HG02678 (cell line): ENCODE measurements at regions not wholly inside any gene's neighbourhood (a gene's known extent, or its start where the extent isn't known, plus 50 kb on each side); places are given as distances from the start of the nearest gene placed in this dataset.
"Not testable (repeated sequence)": the region's sequence is repeated elsewhere in the genome, so short reads cannot be mapped to it uniquely, and the experiment has no call there.

Experiments used
- ATAC-seq: cut with Tn5 transposase; IDR thresholded peaks from one replicate; pipeline ENCODE4 v1.9.1; 2021; ENCODE audit warnings: mild to moderate bottlenecking, moderate library complexity; ENCODE audit not compliant: unreplicated experiment

DNA sequence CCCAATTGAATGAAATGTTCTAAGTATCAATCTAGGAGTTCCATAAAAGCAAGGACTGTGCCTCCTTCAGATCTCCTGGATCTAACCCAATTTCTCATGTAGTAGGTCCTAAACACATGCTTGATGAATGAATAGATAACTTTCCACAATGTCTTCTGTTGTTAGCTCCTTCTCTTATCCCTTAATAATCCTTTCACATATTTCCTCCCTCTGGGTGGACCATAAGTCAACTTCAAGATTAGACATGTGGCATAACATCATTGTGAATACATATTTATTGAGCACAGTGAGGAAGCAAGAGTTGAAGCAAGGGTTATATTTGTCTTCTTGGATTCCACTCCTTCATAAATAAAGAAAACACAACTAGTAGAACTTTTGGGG, 108.6 kb upstream of the EGFLAM start:
- no peak for ATAC-seq

DNA sequence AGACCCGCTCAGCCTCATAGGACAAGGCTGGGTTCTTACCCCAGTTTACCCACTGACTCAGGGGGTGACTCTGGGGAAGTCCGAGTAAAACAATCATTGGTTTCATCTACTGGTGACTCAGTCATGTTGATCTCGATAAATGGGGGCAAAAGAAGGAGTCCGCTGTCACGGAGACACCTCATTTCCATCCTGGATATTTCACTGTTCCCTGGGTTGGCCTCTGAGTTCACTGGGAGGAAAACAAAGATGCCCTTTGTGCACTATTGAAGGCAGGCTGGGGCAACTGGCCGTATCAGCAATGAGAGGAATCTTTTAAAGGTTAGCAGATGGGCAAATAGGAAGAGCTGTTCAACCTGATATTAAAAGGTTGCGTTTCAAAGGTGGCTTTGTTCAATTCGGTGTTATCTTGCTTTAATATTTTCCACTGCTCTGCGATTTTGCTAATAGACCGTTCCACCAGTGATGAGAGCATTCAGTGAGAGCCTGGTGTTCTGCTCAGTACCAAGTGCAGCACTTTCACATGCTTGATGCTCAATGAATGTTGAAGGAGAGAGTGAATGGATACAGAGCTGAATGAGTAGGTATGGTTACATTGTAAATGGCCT, 110.2 kb upstream of the EGFLAM start:
- ATAC-seq = no peak

DNA sequence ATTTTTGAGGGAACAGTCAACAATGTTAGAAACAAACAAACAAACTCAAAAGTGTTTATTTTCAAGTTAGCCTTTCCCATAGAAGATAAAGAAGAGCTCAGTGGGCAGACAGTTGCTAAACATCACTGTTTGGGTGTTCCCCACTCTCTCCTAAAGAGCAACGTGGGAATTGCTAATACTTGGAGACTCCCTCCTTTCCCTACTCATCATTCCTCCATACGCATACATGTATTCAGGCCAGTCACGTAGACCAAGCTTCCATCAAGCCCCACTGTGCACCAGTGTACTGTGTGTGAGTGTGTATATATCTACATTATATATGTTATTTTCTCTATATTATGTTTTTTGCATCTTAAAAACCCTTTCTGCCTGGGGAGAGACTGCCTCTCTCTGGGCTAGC, 115.0 kb upstream of the EGFLAM start:
- no peak for ATAC-seq

DNA sequence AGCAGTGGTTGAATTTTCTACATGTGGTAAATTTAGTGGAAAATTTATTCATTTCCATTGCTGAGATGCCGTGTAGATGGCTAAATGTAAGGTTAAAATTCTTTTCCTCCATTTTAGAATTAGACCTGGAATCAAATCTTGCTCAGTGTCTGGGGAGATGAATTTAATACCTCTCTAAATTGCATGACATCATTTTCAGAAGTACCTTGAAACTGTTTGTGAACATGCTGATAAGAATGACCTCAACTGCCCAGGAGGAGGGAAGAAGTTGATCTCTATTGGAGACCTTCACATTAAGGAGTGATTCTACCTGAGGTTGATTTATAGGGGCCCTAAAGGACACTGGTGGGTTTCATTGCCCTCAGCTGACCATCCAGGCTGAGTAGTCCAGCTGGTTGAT, 116.7 kb upstream of the EGFLAM start:
- ATAC-seq = no peak

DNA sequence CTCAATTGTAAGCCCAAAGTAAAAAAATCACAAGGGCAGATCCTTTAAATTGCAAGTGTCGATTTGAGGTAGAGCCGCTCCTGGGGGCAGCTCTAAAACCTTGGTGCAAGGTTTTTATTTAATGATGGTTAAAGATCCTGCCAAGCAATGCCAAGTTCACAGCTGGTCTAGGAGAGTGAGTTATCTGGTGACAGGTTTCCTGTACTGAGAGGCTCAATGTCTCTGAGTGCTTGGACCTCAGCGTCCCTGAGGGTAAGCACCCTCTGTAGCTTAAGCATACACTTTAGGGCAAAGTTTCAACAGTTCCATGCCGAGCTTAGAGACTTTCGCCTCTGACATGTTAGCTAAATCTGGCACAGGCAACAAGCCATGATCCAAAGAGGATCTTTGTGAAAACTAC, 119.8 kb upstream of the EGFLAM start:
- ATAC-seq = no peak

DNA sequence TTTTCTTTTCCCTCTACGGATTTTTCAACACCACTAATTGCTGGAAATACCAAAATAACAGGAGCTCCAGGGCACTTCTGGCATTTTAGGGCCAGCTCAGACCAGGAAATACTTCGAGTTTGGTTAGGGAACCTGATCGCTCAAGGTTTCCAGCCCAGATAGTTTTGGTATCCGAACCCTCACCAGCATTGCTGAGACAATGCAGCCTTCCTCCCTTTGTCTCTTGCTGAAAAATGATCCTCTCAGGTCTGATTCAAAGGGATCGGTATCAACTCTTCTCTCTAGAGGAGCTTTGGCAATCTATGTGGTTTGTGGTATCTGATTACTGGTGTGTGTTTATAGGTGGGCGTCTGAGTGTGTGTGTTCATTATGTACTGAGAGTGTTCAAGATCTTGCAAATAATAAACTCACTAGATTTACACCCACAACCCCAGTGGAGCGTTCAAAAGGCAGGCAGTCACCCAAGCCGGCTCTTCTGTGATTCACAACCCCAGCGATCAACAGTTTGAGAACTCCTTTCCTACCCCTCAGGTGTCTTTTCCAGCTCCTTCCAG, 122.8 kb upstream of the EGFLAM start:
- no peak for ATAC-seq

DNA sequence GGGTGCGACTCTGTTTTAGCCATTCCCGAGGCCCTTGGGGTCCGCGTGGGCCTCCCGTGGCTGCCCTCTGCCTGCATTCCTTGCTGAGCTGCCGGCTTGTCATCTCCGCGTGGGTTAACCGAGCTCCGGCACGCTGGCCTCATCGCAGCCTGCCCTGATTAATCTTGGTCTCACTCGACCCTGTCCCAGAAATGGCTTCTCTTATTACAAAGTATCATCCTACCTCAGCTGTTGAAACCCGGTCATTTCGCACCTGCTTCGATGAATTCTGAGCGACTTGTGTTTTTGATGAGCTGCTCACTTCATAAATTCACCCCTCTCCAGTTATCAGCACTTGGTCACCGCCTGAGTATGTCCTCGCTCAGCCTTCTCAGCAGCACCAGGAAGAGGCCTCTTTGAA, 123.5 kb upstream of the EGFLAM start:
- no peak for ATAC-seq

DNA sequence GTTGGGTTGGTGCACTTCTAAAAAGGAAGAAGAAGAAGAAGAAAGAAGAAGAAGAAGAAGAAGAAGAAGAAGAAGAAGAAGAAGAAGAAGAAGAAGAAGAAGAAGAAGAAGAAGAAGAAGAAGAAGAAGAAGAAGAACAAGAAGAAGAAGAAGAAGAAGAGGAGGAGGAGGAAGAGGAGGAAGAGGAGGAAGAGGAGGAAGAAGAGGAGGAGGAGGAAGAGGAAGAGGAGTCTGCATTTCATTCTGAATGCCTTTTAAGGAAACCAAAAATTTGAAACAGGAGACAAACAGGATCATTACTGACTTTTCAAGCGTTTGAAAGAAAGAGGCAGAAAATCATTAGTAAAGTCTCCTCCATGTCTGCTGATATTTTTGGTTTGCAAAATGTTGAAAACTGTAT, 124.1 kb upstream of the EGFLAM start:
- not testable (repeated sequence) for ATAC-seq

DNA sequence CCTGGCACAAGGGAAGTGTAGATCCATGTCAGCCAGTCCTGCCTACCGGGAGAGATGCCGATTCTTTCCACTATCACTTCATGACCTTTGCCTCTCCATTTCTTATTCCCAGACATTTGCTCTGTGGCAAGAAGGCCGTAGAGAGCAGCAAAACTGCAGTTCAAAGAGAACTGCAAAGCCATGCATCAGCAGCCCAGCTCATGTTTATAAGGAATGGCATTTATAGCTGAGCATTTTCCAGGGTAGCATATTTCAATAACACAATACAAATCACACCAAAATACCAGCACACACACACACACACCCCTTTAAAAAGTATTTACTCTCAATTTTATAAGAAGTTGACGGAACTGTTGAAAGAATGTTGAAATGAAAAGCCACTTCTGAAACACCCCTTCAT, 126.7 kb upstream of the EGFLAM start:
- no peak for ATAC-seq

DNA sequence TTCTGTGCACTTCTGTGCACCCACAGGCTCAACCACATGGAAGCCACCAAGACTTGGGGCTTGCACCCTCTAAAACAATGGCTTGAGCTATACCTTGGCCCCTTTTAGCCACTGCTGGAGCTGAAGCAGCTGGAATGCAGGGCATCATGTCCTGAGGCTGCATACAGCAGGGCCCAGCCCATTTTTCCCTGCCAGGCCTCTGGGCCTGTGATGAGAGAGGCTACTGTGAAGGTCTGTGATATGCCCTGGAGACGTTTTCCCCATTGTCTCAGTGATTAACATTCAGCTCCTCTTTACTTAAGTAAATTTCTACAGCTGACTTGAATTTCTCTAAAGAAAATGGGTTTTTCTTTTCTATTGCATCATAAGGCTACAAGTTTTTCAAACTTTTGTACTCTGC, 134.0 kb upstream of the EGFLAM start:
- no peak for ATAC-seq

DNA sequence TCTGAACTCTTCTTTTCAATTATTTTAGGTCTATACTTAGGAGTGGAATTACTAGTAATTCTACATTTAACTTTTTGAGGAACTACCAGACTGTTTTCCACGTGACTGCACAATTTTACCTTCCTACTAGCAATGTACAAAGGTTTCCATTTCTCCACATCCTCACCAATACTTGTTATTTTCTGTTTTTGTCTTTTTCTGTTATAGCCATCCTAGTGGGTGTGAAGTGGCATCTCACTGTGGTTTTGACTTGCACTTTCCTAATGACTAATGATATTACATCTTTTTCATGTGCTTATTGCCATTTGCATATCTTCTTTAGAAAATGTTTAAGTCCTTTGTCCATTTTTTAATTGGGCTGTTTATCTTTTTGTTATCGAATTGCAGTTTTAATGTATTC, 136.9 kb upstream of the EGFLAM start:
- no peak for ATAC-seq

DNA sequence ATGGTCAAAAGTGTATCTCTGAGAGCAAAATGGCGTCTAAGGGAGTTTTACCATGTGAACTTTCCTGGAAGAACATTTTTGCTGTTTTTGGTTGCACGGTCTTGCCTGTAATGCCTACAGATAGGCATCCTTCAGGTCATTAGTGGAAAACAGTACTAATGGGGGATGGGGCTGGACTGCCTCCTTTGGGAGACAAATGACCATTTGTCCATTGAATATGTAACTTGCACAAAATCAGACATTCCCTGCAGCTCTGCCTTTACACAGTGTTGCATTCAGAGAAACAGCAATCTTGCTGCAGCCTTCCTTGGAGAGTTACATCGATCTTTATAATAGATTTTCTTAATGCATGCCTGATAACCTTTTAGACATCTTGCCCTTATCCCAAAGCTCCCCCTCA, 138.5 kb upstream of the EGFLAM start:
- no peak for ATAC-seq

DNA sequence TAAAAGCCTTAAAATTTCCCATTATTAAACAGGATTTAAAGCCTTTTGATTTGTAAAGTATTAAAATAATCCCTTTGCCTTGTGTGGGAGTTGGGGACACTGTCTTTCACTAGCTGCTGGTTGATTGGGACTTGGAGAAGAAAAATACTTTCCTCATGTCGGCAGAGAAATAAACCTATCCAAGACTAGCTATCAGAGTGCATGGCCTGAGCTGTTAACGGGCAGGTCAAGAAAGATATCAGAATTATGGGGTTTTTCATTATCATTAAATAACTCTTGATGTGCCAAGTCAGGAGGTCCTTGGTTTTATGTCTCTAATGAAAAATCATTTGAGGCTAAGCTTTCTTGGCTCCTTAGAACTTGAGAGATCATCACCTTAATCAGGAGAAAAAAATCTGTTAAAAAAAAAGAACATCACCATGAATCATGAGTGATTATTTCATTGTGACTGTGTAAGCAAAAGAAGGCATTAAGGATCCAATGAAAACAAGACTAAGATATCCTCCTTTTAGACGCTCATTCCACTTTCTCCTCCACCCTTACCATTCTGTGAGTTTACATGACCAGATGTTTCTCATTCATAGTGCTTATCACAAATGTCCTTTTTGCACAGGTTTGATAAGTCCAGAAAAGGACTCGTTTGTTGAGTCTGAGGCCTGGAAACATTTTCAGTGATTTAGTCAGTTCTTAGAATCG, 140.4 kb upstream of the EGFLAM start:
- ATAC-seq = no peak

DNA sequence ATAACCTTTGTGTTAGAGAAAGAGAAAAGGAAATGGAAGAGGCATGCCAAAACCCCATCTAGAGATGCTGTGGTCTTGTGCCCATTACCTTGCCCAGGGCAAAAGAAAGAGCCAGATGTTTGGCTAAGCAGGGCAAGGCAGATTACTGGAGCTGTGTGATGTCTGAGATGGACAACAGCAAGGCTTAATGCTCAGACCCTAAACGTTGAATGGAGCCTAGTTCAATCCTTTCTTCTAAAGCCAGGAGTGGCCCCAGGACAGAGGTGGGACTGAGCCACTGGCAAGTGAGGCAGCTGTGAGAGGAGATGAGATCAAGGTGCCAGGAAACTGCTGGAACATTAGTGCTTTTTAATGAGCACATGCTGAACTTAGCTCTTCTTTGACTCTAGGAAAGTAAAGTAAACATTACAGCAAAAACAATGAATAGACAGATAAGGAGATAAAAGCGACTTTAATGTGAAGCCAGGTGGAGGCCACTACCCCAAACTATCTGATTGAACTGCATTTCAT, 143.0 kb upstream of the EGFLAM start:
- ATAC-seq = no peak

DNA sequence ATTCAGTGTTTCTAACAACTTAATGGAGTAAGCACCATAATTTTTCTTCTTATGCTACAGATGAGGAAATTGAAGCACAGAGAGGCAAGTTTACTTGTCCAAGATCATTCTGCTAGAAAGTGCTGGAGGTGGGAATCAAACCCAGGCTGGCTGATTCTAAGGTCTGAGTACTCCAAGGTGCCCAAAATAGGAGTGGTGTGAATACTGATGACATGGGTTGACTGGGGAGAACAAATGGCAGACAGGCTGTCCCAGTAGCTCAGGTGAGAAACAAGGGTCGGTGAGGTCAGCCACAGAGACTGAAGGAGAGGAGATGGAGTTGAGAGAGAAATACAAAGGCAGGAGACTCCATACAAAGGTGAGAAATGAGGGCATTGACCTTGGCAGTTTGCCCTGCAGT, 144.5 kb upstream of the EGFLAM start:
- ATAC-seq = no peak

DNA sequence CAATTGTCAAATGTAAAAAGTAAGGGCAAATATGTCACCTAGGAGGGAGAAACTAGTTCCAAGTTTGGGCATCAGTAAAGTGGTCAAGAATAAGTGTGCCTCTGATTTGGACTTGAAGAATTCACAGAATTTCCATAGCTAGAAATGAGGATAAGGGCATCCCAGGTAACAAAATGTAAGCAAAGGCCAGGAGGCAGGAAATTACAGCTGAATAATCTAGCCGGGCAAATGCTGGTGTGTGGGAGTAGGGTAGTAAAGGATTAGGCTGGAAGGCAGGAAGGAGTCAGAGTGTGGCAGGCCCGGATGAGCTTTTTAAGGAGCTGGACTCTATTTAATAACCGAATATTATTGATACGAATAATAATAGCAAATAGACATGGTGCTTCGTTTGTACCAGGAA, 144.9 kb upstream of the EGFLAM start:
- ATAC-seq = no peak

DNA sequence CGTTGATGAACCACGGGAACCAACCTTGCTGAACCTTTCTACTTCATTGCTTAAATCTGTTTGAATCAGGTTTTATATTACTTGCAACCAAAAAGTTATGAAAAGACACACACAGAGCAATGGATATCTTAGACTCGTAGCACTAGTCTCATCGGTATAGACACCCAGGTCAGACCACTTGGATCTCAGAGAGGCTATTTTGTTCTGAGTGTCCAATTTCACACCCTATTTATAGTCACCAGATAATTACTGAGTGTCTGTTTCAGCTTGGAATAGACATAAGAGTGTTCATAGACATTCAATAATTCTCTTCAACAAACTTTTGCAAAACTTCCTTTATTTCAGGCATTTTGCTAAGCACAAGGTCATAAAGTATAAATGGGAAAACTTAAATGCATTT, 145.4 kb upstream of the EGFLAM start:
- ATAC-seq = no peak

DNA sequence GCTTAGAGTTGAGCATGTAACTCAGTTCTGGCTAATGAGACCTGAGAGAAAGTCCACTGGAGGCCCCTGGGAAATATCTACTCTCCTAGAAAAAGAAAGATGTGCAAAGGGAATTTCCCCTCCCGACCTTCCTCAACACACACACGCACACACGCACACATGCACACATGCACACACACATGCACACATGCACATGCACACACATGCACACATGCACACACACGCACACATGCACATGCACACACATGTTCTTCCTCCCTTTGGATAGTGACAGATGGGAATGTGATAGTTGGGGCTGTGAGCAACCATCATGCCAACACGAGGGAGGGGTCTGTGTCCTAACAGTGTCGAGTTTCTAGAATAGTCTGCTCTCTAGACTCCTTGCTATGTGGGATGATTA, 148.2 kb upstream of the EGFLAM start:
- no peak for ATAC-seq

DNA sequence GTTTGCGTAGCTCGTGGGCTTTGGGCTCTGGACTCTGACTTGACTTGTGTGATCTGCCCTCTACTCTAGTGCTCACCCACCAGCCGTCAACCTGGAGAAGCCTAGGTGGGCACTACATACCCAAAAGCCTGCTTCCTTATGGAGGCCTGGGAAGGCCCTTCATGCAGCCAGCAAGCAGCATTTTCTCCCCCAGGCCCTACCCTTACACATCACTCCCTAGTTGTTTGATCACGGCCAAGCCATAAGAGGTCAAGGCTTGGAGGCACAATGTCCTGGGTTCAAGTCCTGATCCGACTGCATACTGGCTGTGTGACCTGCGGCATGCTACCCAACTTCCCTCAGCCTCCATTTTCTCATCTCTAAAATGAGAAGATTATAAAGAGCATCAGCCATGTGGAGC, 151.3 kb upstream of the EGFLAM start:
- ATAC-seq = no peak

DNA sequence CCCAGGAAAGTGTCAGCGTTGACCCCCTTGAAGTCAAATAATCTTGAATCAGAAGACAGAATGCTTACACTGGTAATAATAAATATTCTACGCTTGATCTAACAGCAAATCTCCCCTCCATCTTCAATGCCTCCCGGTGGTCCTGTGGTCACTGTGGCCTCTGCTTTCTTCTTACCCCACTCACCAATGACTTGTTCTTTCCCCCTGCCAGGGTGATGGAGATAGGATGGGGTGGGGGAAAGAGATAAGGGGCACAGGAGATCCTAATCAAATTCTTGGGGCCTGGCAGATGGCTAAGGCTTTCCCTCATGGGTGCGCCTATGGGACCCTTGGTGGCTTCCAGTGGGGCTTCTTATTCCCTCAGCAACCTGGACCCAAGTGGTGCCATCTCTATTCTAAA, 152.6 kb upstream of the EGFLAM start:
- no peak for ATAC-seq

DNA sequence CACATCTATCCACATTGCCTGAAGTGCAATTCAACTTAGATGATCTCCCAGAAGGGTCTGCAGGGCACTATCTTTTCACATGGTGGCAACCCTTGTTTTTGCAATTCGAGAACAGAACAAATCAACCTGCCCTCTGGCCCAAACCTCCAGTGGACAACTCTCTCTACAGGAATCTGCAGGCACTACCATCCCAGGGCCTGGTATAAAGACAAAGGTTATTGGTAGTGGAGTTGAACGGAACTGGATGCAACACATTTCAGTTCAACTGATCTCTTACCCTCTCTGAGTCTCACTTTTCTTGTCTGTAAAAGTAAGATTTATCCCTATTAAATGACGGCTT, 153.2 kb upstream of the EGFLAM start:
- no peak for ATAC-seq

DNA sequence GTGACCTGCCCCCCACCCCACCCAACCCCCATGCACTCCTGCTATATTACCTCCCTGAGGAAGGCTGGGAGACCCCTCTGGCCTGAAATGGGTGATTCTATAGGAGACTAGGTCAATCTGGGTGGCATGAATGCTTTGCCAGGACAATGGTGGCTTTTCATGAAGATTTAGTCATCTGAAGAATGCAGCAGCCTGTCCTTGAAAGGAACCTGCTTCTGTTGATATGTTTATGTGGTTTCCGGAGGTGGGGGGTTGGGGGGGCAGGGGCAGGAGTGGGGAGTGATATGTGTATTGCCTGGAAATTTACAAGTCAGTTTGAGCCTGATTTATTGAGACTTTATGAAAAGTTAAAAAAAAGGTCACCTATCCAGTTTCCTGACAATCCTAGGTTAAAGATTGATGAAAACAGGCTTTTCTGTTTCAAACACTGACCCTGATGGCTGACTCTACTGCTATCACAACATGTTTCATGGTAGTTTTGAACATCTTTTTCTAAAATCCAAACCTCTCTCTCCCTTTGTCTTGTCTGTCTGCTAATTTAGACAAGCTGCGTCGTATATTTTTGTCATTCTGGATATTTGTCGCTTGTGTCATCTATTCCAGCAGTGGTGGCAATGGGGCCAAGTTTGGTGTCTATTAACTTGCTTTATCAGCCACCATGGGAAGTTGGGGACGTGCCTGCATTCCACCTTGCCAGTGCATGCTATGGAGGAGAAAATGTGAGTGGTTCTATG, 153.7 kb upstream of the EGFLAM start:
- no peak for ATAC-seq
